Fibroblast of pulmonary artery (primary cell): ENCODE measurements at regions not wholly inside any gene's neighbourhood (a gene's known extent, or its start where the extent isn't known, plus 50 kb on each side); places are given as distances from the start of the nearest gene placed in this dataset.

Experiments
- DNase-seq: peaks from one replicate; pipeline ENCODE4 v3.0.0-alpha.2; 2010; ENCODE audit warnings: low read depth
- H3K4me3 ChIP-seq: replicated peaks from 2 replicates; pipeline ENCODE4 v1.5.1; 2011; ENCODE audit warnings: low read depth, mild to moderate bottlenecking, control low read depth, low read length, moderate library complexity
- CTCF ChIP-seq: IDR thresholded peaks from 2 replicates; pipeline ENCODE4 v1.5.1; 2011; ENCODE audit warnings: mild to moderate bottlenecking, control low read depth, low read length, inconsistent platforms; ENCODE audit errors: missing control alignments

DNA sequence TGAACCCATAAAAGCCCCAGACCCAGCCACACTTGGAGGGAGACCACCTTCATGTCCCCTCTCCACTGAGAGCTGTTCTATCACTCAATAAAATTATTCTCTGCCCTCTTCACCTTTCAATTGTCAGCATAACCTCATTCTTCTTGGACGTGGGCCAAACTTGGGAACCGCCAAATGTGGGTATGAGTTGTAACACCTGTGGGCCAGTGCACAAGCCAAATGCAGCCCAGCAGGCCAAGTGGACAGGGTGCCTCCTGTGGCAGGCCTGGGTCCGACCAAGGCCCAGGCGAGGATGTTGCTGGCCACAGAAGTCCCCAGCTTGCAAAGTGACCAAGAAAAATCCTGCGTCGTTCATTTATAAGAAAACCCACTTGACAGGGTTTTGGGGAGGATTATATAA is 621.2 kb downstream of the METTL15 start:
- H3K4me3 ChIP-seq, result no peak overlapping the region
- no peak for DNase-seq
- TF ChIP-seq CTCF, result no peak

- H3K4me3 ChIP-seq, result no peak overlapping the region
- DNase-seq, result no peak
- no peak for TF ChIP-seq CTCF
These were observed 620.5 kb downstream of the METTL15 start for GRCh38 chr11:28728666-28729065.

DNA sequence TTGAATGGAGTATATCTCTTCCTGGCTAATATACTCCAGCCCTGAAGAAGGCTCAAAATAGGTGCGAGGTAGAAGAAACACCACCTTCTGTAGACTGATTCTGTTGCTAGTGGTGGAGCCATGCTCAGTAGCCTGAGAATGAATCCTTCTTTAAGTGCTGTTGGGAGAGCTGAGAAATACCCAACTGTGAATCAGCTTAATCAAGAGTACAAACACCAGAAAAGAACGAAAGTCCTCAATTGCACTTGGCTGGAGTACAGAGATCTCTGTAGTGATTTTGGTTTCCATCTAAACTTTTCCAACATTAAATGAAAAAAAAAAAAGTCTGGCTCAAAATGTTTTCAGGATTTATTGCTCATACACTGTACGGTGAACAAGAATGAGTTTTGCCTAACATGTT is 619.1 kb downstream of the METTL15 start:
- no peak overlapping the region for H3K4me3 ChIP-seq
- no peak for DNase-seq
- TF ChIP-seq CTCF, result no peak

DNA sequence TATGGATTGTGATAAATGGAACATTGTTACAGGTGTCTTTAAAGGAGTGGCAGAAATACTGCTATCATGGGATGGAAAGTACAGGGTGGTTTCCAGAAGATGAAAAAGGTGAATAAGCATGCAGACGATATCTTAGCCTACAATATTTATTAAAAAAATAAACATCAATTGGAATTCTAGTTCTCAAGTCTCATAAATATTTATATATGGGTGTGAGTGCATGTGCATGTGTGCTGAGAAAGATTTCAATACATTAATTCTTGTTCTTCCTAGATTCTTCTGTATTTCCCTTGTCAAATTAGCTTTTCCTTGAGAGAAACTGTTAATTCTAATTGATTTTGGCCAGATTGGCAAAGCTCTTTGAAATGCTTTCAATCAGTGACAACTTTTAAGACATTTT is 618.2 kb downstream of the METTL15 start:
- H3K4me3 ChIP-seq, result no peak overlapping the region
- no peak for DNase-seq
- no peak for TF ChIP-seq CTCF

GRCh38 chr11:28715726-28716125 is 607.5 kb downstream of the METTL15 start:
- no peak for TF ChIP-seq CTCF
- DNase-seq, result no peak
- no peak overlapping the region for H3K4me3 ChIP-seq

GRCh38 chr11:28713850-28714249 is 605.7 kb downstream of the METTL15 start:
- DNase-seq, result no peak
- no peak for TF ChIP-seq CTCF
- H3K4me3 ChIP-seq, result no peak overlapping the region

DNA sequence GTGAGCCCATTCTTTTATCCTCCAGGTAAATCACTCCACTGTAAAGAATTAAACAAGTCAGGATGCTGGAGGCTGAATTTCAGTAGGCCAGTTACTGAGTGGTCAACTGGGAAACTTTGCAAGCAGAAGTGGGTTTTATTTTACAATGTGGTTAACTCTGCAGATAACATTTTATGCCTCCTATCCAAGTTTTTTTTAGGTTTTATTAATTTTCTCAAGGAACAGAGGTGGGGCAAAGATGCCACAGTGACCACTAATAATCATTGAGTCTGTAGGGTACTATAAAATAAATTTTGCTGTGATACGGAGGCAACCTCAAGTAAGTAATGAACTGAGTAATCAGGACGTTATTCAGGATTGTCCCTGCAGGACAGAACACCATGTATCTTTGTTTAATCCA is 599.9 kb downstream of the METTL15 start:
- no peak for DNase-seq
- H3K4me3 ChIP-seq, result no peak overlapping the region
- no peak for TF ChIP-seq CTCF
